Urinary bladder (tissue), 3 donors: ENCODE measurements at regions not wholly inside any gene's neighbourhood (a gene's known extent, or its start where the extent isn't known, plus 50 kb on each side); places are given as distances from the start of the nearest gene placed in this dataset.
"Not testable (repeated sequence)": the region's sequence is repeated elsewhere in the genome, so short reads cannot be mapped to it uniquely, and the experiment has no call there.

Experiments used
- DNase-seq: peaks from one replicate; pipeline ENCODE4 v3.0.0-alpha.2; 2015; ENCODE audit errors: extremely low spot score
- H3K27ac ChIP-seq: one replicate; pipeline ENCODE4 v1.5.1; 2013; ENCODE audit warnings: low read depth, mild to moderate bottlenecking, moderate library complexity
- H3K36me3 ChIP-seq: one replicate; pipeline ENCODE4 v1.6.1; 2013; ENCODE audit warnings: mild to moderate bottlenecking, moderate library complexity; ENCODE audit not compliant: insufficient read depth
- H3K4me1 ChIP-seq: one replicate; pipeline ENCODE4 v1.6.1; 2013; ENCODE audit warnings: mild to moderate bottlenecking, moderate library complexity; ENCODE audit not compliant: insufficient read depth
- H3K4me3 ChIP-seq: one replicate; pipeline ENCODE4 v1.5.1; 2013; ENCODE audit warnings: low read depth, low read length
- WGBS: extraction: QIAGEN DNeasy Blood & Tissue Kit; methylation state at CpG from one replicate; pipeline ENCODE4 v1.1.7; 2013; 5-methylcytosine and 5-hydroxymethylcytosine counted together
- donor health status: healthy with polysubstance abuse.
- donor health status: healthy.

GRCh38 chr1:55522353-55522903 is 307.3 kb upstream of the USP24 start:
- Histone ChIP-seq H3K4me1 (no peaks in the 10 kb centered on the region), H3K4me3 (no peak overlapping the region), H3K27ac (no peak overlapping the region), H3K36me3 (no peaks in the 10 kb centered on the region)
- DNase-seq: no peak
- 73% methylated on average over 7 of the region's 7 CpGs for WGBS

GRCh38 chr1:55520861-55521260 is 305.7 kb upstream of the USP24 start:
- Histone ChIP-seq H3K4me1 (peaks cover under 1% of the 10 kb centered on the region), H3K4me3 (no peak overlapping the region), H3K36me3 (no peaks in the 10 kb centered on the region), H3K27ac (no peak overlapping the region)
- whole genome bisulfite sequencing: 98% methylated on average over 2 of the region's 2 CpGs
- DNase-seq: no peak

- no peak overlapping the region for H3K27ac ChIP-seq
- whole genome bisulfite sequencing: 66% methylated on average over 6 of the region's 6 CpGs
- no peak for DNase-seq
- peaks cover 1% of the 10 kb centered on the region for H3K4me1 ChIP-seq
- no peak overlapping the region for H3K4me3 ChIP-seq
- H3K36me3 ChIP-seq: no peaks in the 10 kb centered on the region
Observed at GRCh38 chr1:55519937-55520683, 304.9 kb upstream of the USP24 start.

GRCh38 chr1:55519276-55519675 is 304.1 kb upstream of the USP24 start:
- WGBS: 36% methylated on average over 1 of the region's 1 CpG
- Histone ChIP-seq H3K4me3 (no peak overlapping the region), H3K27ac (no peak overlapping the region), H3K4me1 (peaks cover 1% of the 10 kb centered on the region), H3K36me3 (no peaks in the 10 kb centered on the region)
- no peak for DNase-seq

GRCh38 chr1:55517036-55517435 is 301.9 kb upstream of the USP24 start:
- 97% methylated on average over 5 of the region's 5 CpGs for WGBS
- DNase-seq: no peak
- H3K36me3 ChIP-seq: no peaks in the 10 kb centered on the region
- H3K4me1 ChIP-seq: peaks cover 1% of the 10 kb centered on the region
- no peak overlapping the region for H3K27ac ChIP-seq
- H3K4me3 ChIP-seq: no peak overlapping the region

- H3K36me3 ChIP-seq, H3K4me3 ChIP-seq, H3K27ac ChIP-seq, DNase-seq, H3K4me1 ChIP-seq: not testable (repeated sequence)
- 69% methylated on average over 4 of the region's 4 CpGs for WGBS
Observed at GRCh38 chr1:55514571-55514970, 299.4 kb upstream of the USP24 start.

- 94% methylated on average over 2 of the region's 2 CpGs for WGBS
- Histone ChIP-seq H3K36me3 (no peaks in the 10 kb centered on the region), H3K27ac (no peak overlapping the region), H3K4me1 (peaks cover 1% of the 10 kb centered on the region), H3K4me3 (no peak overlapping the region)
- no peak for DNase-seq
Observed at GRCh38 chr1:55512466-55512865, 297.3 kb upstream of the USP24 start.

- Histone ChIP-seq H3K36me3 (no peaks in the 10 kb centered on the region), H3K4me3 (no peak overlapping the region), H3K4me1 (no peaks in the 10 kb centered on the region), H3K27ac (no peak overlapping the region)
- 88% methylated on average over 2 of the region's 2 CpGs for WGBS
- no peak for DNase-seq
Observed at GRCh38 chr1:55507578-55507931, 292.4 kb upstream of the USP24 start.

GRCh38 chr1:55506740-55507577 is 291.8 kb upstream of the USP24 start:
- no peaks in the 10 kb centered on the region for H3K4me1 ChIP-seq
- H3K27ac ChIP-seq: no peak overlapping the region
- H3K36me3 ChIP-seq: no peaks in the 10 kb centered on the region
- no peak for DNase-seq
- WGBS: 89% methylated on average over 6 of the region's 6 CpGs
- H3K4me3 ChIP-seq: no peak overlapping the region

GRCh38 chr1:55505326-55505725 is 290.2 kb upstream of the USP24 start:
- no peak for DNase-seq
- Histone ChIP-seq H3K36me3 (no peaks in the 10 kb centered on the region), H3K4me3 (no peak overlapping the region), H3K27ac (no peak overlapping the region), H3K4me1 (no peaks in the 10 kb centered on the region)

GRCh38 chr1:55504306-55504731 is 289.2 kb upstream of the USP24 start:
- 55% methylated on average over 4 of the region's 4 CpGs for WGBS
- no peak for DNase-seq
- Histone ChIP-seq H3K4me1 (no peaks in the 10 kb centered on the region), H3K27ac (no peak overlapping the region), H3K36me3 (no peaks in the 10 kb centered on the region), H3K4me3 (no peak overlapping the region)

- no peak overlapping the region for H3K4me3 ChIP-seq
- DNase-seq: no peak
- 35% methylated on average over 2 of the region's 2 CpGs for WGBS
- no peak overlapping the region for H3K27ac ChIP-seq
- no peaks in the 10 kb centered on the region for H3K4me1 ChIP-seq
- no peaks in the 10 kb centered on the region for H3K36me3 ChIP-seq
Observed at GRCh38 chr1:55503663-55504305, 288.6 kb upstream of the USP24 start.

- H3K36me3 ChIP-seq: no peaks in the 10 kb centered on the region
- no peak overlapping the region for H3K27ac ChIP-seq
- DNase-seq: no peak
- no peak overlapping the region for H3K4me3 ChIP-seq
- WGBS: 95% methylated on average over 6 of the region's 6 CpGs
- H3K4me1 ChIP-seq: no peaks in the 10 kb centered on the region
Observed at GRCh38 chr1:55500601-55501000, 285.4 kb upstream of the USP24 start.

- Histone ChIP-seq H3K27ac (no peak overlapping the region), H3K4me3 (no peak overlapping the region), H3K36me3 (no peaks in the 10 kb centered on the region), H3K4me1 (no peaks in the 10 kb centered on the region)
- no peak for DNase-seq
- 88% methylated on average over 1 of the region's 1 CpG for WGBS
Observed at GRCh38 chr1:55490547-55490946, 275.4 kb upstream of the USP24 start.
